WERI-Rb-1 (cell line): ENCODE measurements at regions not wholly inside any gene's neighbourhood (a gene's known extent, or its start where the extent isn't known, plus 50 kb on each side); places are given as distances from the start of the nearest gene placed in this dataset.

ENCODE experiments used
- DNase-seq: peaks from one replicate; pipeline ENCODE4 v3.0.0-alpha.2; 2020
- H3K27ac ChIP-seq: fragments of 250-450 bp; sonication (Bioruptor Pico); 2 replicates; pipeline ENCODE4 v1.5.1; 2020; ENCODE audit warnings: mild to moderate bottlenecking, moderate library complexity
- H3K27me3 ChIP-seq: fragments of 250-450 bp; sonication (Bioruptor Pico); 2 replicates; pipeline ENCODE4 v1.5.1; 2021; ENCODE audit warnings: mild to moderate bottlenecking, low read depth, moderate library complexity; ENCODE audit not compliant: insufficient read depth, severe bottlenecking
- H3K36me3 ChIP-seq: fragments of 250-450 bp; sonication (Bioruptor Pico); 2 replicates; pipeline ENCODE4 v1.5.1; 2020; ENCODE audit warnings: mild to moderate bottlenecking, moderate library complexity
- H3K4me3 ChIP-seq: 2 replicates; pipeline ENCODE4 v1.5.1; 2011; ENCODE audit warnings: low read depth, mild to moderate bottlenecking, control low read depth, low read length
- H3K9me3 ChIP-seq: fragments of 250-450 bp; sonication (Bioruptor Pico); 2 replicates; pipeline ENCODE4 v1.5.1; 2021; ENCODE audit warnings: mild to moderate bottlenecking, moderate library complexity; ENCODE audit not compliant: severe bottlenecking
- CTCF ChIP-seq: IDR thresholded peaks from 2 replicates; pipeline ENCODE4 v1.5.1; 2011; ENCODE audit warnings: low read depth, mild to moderate bottlenecking, control low read depth, inconsistent platforms, low read length

- Histone ChIP-seq H3K27me3 (no peaks in the 10 kb centered on the region), H3K27ac (no peak overlapping the region), H3K36me3 (no peaks in the 10 kb centered on the region), H3K9me3 (no peaks in the 10 kb centered on the region), H3K4me3 (no peak overlapping the region)
- no peak for TF ChIP-seq CTCF
- no peak for DNase-seq
These were observed 136.8 kb upstream of the RUNX3 start for GRCh38 chr1:25066731-25067517.

GRCh38 chr1:25066256-25066655, 136.2 kb upstream of the RUNX3 start:
- no peak overlapping the region for H3K27ac ChIP-seq
- H3K36me3 ChIP-seq = no peaks in the 10 kb centered on the region
- DNase-seq = no peak
- TF ChIP-seq CTCF = no peak
- no peaks in the 10 kb centered on the region for H3K27me3 ChIP-seq
- no peak overlapping the region for H3K4me3 ChIP-seq
- no peaks in the 10 kb centered on the region for H3K9me3 ChIP-seq

- no peak overlapping the region for H3K4me3 ChIP-seq
- H3K27me3 ChIP-seq = no peaks in the 10 kb centered on the region
- H3K9me3 ChIP-seq = no peaks in the 10 kb centered on the region
- TF ChIP-seq CTCF = no peak
- H3K36me3 ChIP-seq = no peaks in the 10 kb centered on the region
- no peak overlapping the region for H3K27ac ChIP-seq
- no peak for DNase-seq
These were observed 135.7 kb upstream of the RUNX3 start for GRCh38 chr1:25065795-25066238.

- H3K36me3 ChIP-seq = no peaks in the 10 kb centered on the region
- no peaks in the 10 kb centered on the region for H3K27me3 ChIP-seq
These were observed 135.2 kb upstream of the RUNX3 start for GRCh38 chr1:25065321-25065721.

GRCh38 chr1:25064465-25065240, 134.6 kb upstream of the RUNX3 start:
- Histone ChIP-seq H3K27ac (no peak overlapping the region), H3K4me3 (no peak overlapping the region), H3K36me3 (no peaks in the 10 kb centered on the region), H3K9me3 (no peaks in the 10 kb centered on the region), H3K27me3 (no peaks in the 10 kb centered on the region)
- no peak for DNase-seq
- no peak for TF ChIP-seq CTCF

More at GRCh38 chr1:25065321-25065721, 135.2 kb upstream of the RUNX3 start:
- Histone ChIP-seq H3K9me3 (no peaks in the 10 kb centered on the region), H3K27ac (no peak overlapping the region), H3K4me3 (no peak overlapping the region)
- DNase-seq = no peak
- no peak for TF ChIP-seq CTCF
